ENCODE measurements at regions not wholly inside any gene's neighbourhood (a gene's known extent, or its start where the extent isn't known, plus 50 kb on each side); places are given as distances from the start of the nearest gene placed in this dataset.

GRCh38 chr2:12152888-12153287, 406.5 kb downstream of the LPIN1 start:
- H3K4me3 ChIP-seq, result no peak overlapping the region
- H3K9me3 ChIP-seq (replicated peaks), result no peaks in the 10 kb centered on the region
- H3K27ac ChIP-seq, result no peak overlapping the region
- DNase-seq, result no peak
- no peaks in the 10 kb centered on the region for H3K36me3 ChIP-seq
- peaks cover 2% of the 10 kb centered on the region; the same call in 1 of the 2 replicates for H3K4me1 ChIP-seq
- H3K27me3 ChIP-seq, result no peaks in the 10 kb centered on the region

GRCh38 chr2:12155303-12156051, 409.0 kb downstream of the LPIN1 start:
- Histone ChIP-seq H3K27ac (no peak overlapping the region), H3K4me1 (peaks cover 2% of the 10 kb centered on the region; the same call in 1 of the 2 replicates), H3K4me3 (no peak overlapping the region), H3K27me3 (no peaks in the 10 kb centered on the region), H3K9me3 (replicated peaks) (no peaks in the 10 kb centered on the region), H3K36me3 (no peaks in the 10 kb centered on the region)
- DNase-seq, result no peak

GRCh38 chr2:12156349-12156748, 409.9 kb downstream of the LPIN1 start:
- H3K4me1 ChIP-seq, result peaks cover 2% of the 10 kb centered on the region; the same call in 1 of the 2 replicates
- no peak overlapping the region for H3K27ac ChIP-seq
- H3K4me3 ChIP-seq, result no peak overlapping the region
- H3K9me3 ChIP-seq (replicated peaks), result no peaks in the 10 kb centered on the region
- H3K36me3 ChIP-seq, result no peaks in the 10 kb centered on the region
- no peak for DNase-seq
- H3K27me3 ChIP-seq, result no peaks in the 10 kb centered on the region

GRCh38 chr2:12161085-12161484, 414.7 kb downstream of the LPIN1 start:
- Histone ChIP-seq H3K4me3 (no peak overlapping the region), H3K4me1 (no peaks in the 10 kb centered on the region; the same call in 1 of the 2 replicates), H3K27me3 (no peaks in the 10 kb centered on the region), H3K27ac (no peak overlapping the region), H3K9me3 (replicated peaks) (no peaks in the 10 kb centered on the region), H3K36me3 (no peaks in the 10 kb centered on the region)
- no peak for DNase-seq

GRCh38 chr2:12162269-12163247, 416.1 kb downstream of the LPIN1 start:
- 0 out of 2 replicates have a peak, but pooled peaks cover 2% of the 10 kb centered on the region for H3K4me1 ChIP-seq
- DNase-seq, result no peak
- no peak overlapping the region for H3K27ac ChIP-seq
- H3K4me3 ChIP-seq, result no peak overlapping the region
- H3K9me3 ChIP-seq (replicated peaks), result no peaks in the 10 kb centered on the region
- no peaks in the 10 kb centered on the region for H3K27me3 ChIP-seq
- H3K36me3 ChIP-seq, result no peaks in the 10 kb centered on the region

- Histone ChIP-seq H3K36me3 (no peaks in the 10 kb centered on the region), H3K4me1 (0 out of 2 replicates have a peak, but pooled peaks cover 2% of the 10 kb centered on the region), H3K27me3 (no peaks in the 10 kb centered on the region), H3K4me3 (no peak overlapping the region), H3K9me3 (replicated peaks) (no peaks in the 10 kb centered on the region), H3K27ac (no peak overlapping the region)
- no peak for DNase-seq
These were observed 417.4 kb downstream of the LPIN1 start for GRCh38 chr2:12163866-12164265.

GRCh38 chr2:12164689-12165088, 418.3 kb downstream of the LPIN1 start:
- Histone ChIP-seq H3K4me1 (0 out of 2 replicates have a peak, but pooled peaks cover 4% of the 10 kb centered on the region), H3K4me3 (no peak overlapping the region), H3K36me3 (no peaks in the 10 kb centered on the region), H3K27me3 (no peaks in the 10 kb centered on the region), H3K27ac (no peak overlapping the region), H3K9me3 (replicated peaks) (no peaks in the 10 kb centered on the region)
- DNase-seq, result no peak

- Histone ChIP-seq H3K4me1 (0 out of 2 replicates have a peak, but pooled peaks cover 5% of the 10 kb centered on the region), H3K36me3 (no peaks in the 10 kb centered on the region), H3K9me3 (replicated peaks) (no peaks in the 10 kb centered on the region), H3K27ac (no peak overlapping the region), H3K4me3 (no peak overlapping the region), H3K27me3 (no peaks in the 10 kb centered on the region)
- DNase-seq, result peak; percentile 52 to 72
These were observed 421.3 kb downstream of the LPIN1 start for GRCh38 chr2:12167525-12168317.

GRCh38 chr2:12168354-12168753, 421.9 kb downstream of the LPIN1 start:
- Histone ChIP-seq H3K27me3 (no peaks in the 10 kb centered on the region), H3K9me3 (replicated peaks) (no peaks in the 10 kb centered on the region), H3K27ac (no peak overlapping the region), H3K4me1 (0 out of 2 replicates have a peak, but pooled peaks cover 5% of the 10 kb centered on the region), H3K36me3 (no peaks in the 10 kb centered on the region), H3K4me3 (no peak overlapping the region)
- no peak for DNase-seq

- Histone ChIP-seq H3K27ac (no peak overlapping the region), H3K27me3 (no peaks in the 10 kb centered on the region), H3K4me1 (0 out of 2 replicates have a peak, but pooled peaks cover 5% of the 10 kb centered on the region), H3K4me3 (no peak overlapping the region), H3K36me3 (no peaks in the 10 kb centered on the region), H3K9me3 (replicated peaks) (no peaks in the 10 kb centered on the region)
- no peak for DNase-seq
These were observed 422.5 kb downstream of the LPIN1 start for GRCh38 chr2:12168791-12169388.

GRCh38 chr2:12169721-12170120, 423.3 kb downstream of the LPIN1 start:
- DNase-seq, result no peak
- Histone ChIP-seq H3K27ac (no peak overlapping the region), H3K36me3 (no peaks in the 10 kb centered on the region), H3K4me3 (no peak overlapping the region), H3K4me1 (0 out of 2 replicates have a peak, but pooled peaks cover 5% of the 10 kb centered on the region), H3K9me3 (replicated peaks) (no peaks in the 10 kb centered on the region), H3K27me3 (no peaks in the 10 kb centered on the region)

- Histone ChIP-seq H3K4me1 (0 out of 2 replicates have a peak, but pooled peaks cover 5% of the 10 kb centered on the region), H3K9me3 (replicated peaks) (no peaks in the 10 kb centered on the region), H3K27me3 (no peaks in the 10 kb centered on the region), H3K4me3 (no peak overlapping the region), H3K36me3 (no peaks in the 10 kb centered on the region), H3K27ac (no peak overlapping the region)
- DNase-seq, result no peak
These were observed 423.7 kb downstream of the LPIN1 start for GRCh38 chr2:12170121-12170520.

GRCh38 chr2:12173271-12173942, 427.0 kb downstream of the LPIN1 start:
- Histone ChIP-seq H3K36me3 (no peaks in the 10 kb centered on the region), H3K4me3 (no peak overlapping the region), H3K9me3 (replicated peaks) (no peaks in the 10 kb centered on the region), H3K27ac (no peak overlapping the region), H3K27me3 (no peaks in the 10 kb centered on the region), H3K4me1 (peaks cover 20% of the 10 kb centered on the region)
- DNase-seq, result no peak

Measured in SJCRH30 (cell line).